ENCODE measurements at regions not wholly inside any gene's neighbourhood (a gene's known extent, or its start where the extent isn't known, plus 50 kb on each side); places are given as distances from the start of the nearest gene placed in this dataset.

DNA sequence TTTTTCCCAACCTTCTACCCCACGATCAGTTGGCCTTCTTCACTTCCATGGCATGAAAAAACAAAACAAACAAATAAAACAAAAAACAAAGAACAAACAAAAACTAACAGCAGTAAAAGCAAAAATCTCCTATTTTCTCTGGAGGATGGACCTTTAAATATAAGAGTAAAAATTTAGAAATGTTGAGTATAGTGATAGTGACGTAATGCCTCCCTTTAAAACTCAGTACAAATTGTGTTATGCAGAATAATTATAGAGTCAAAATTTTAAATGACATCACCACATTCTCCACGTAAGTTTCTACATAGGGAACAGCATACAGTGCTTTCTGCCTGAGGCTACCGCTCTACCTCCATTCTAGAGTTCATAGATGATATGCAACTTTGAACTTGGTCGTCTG, 2156.4 kb downstream of the PCDH7 start:
- Histone ChIP-seq H3K27me3 (no peaks in the 10 kb centered on the region), H3K9me3 (no peaks in the 10 kb centered on the region; the same call in 1 of the 2 replicates), H3K36me3 (no peaks in the 10 kb centered on the region), H3K4me3 (ENCODE audit: low read depth, low read length) (no peak overlapping the region), H3K4me1 (no peaks in the 10 kb centered on the region)
- TF ChIP-seq, protein P1, sequence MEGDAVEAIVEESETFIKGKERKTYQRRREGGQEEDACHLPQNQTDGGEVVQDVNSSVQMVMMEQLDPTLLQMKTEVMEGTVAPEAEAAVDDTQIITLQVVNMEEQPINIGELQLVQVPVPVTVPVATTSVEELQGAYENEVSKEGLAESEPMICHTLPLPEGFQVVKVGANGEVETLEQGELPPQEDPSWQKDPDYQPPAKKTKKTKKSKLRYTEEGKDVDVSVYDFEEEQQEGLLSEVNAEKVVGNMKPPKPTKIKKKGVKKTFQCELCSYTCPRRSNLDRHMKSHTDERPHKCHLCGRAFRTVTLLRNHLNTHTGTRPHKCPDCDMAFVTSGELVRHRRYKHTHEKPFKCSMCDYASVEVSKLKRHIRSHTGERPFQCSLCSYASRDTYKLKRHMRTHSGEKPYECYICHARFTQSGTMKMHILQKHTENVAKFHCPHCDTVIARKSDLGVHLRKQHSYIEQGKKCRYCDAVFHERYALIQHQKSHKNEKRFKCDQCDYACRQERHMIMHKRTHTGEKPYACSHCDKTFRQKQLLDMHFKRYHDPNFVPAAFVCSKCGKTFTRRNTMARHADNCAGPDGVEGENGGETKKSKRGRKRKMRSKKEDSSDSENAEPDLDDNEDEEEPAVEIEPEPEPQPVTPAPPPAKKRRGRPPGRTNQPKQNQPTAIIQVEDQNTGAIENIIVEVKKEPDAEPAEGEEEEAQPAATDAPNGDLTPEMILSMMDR (IDR thresholded peaks at IDR 0.05; ENCODE audit: low read depth, low read length): no peak
- no peak for DNase-seq

DNA sequence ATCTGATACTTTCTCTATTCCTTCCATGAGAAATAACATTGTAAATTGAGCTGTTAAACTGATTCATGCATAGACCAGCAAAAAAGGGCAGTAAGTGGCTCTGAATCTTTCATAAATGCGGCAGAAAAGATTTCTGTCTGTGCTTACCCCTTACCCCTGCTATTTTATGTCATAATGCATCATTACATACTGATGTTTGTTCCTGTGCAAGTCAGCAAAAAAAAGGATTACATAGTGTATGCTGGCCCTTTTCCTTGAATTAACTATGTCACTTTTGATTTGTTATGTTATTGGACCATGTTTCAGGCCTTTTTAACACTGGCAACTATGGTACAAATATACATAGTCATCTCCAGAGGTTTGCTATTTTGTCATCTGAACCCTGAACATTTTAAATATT, 2159.7 kb downstream of the PCDH7 start:
- no peak for DNase-seq
- H3K4me3 ChIP-seq (ENCODE audit: low read depth, low read length): no peak overlapping the region
- H3K27me3 ChIP-seq: no peaks in the 10 kb centered on the region
- H3K4me1 ChIP-seq: no peaks in the 10 kb centered on the region
- no peaks in the 10 kb centered on the region; the same call in 1 of the 2 replicates for H3K9me3 ChIP-seq
- no peaks in the 10 kb centered on the region for H3K36me3 ChIP-seq
- TF ChIP-seq, protein P1 (IDR thresholded peaks at IDR 0.05; ENCODE audit: low read depth, low read length): no peak

DNA sequence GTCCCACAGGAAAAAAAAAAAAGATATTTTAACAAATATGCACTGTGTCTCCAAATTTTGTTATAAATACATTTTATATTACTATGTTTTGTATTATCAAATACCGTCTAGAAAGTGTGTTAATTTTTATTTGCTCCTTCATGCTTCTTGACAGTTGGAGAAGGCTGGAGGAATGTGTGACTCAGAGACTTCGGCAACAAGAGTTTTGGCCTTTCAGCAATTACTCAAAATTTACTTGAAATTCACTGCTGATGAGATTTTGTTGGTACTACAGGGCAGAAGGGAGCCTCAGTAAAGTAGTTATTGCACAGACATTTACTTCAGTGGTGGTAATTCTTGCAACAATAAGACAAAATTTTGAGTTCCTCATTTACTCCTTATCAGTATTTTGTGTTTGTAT, 2164.0 kb downstream of the PCDH7 start:
- TF ChIP-seq, protein P1 (IDR thresholded peaks at IDR 0.05; ENCODE audit: low read depth, low read length): no peak
- Histone ChIP-seq H3K27me3 (no peaks in the 10 kb centered on the region), H3K36me3 (no peaks in the 10 kb centered on the region), H3K4me3 (ENCODE audit: low read depth, low read length) (no peak overlapping the region), H3K9me3 (no peaks in the 10 kb centered on the region), H3K4me1 (no peaks in the 10 kb centered on the region)
- no peak for DNase-seq

DNA sequence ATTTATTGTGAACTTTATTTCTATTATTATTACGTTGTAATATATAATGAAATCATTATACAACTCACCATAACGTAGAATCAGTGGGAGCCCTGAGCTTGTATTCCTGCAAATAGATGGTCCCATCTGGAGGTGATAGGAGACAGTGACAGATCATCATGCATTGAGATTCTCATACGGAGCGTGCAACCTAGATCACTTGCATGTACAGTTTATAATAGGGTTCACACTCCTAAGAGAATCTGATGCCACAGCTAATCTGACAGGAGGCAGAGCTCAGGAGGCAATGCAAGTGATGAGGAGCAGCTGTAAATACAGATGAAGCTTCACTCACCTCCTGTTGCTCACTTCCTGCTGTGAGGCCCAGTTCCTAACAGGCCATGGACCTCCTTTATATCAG, 2170.2 kb downstream of the PCDH7 start:
- no peak for DNase-seq
- TF ChIP-seq, protein P1 (IDR thresholded peaks at IDR 0.05; ENCODE audit: low read depth, low read length): no peak

DNA sequence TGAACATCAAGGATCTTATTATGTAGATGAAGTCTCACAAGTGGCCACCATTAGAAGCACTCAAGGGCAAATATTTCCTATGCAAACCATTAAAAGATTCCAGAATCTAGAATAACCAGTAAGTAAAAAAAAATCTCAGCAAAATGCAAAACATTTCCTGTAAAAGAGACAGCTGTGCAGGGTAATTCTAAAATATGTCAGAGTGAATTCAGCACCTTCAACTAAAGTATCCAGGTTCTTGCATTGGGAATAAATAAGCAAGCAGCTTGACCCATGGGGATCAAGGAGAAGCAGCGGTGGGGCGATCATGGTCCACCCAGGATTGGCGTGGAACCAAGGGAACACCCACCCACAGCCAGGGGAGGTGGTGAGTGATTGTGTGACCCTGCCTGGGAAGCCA, 2188.9 kb downstream of the PCDH7 start:
- Histone ChIP-seq H3K4me3 (ENCODE audit: low read depth, low read length) (no peak overlapping the region), H3K36me3 (no peaks in the 10 kb centered on the region), H3K27me3 (no peaks in the 10 kb centered on the region), H3K4me1 (no peaks in the 10 kb centered on the region), H3K9me3 (no peaks in the 10 kb centered on the region)
- TF ChIP-seq, protein P1 (IDR thresholded peaks at IDR 0.05; ENCODE audit: low read depth, low read length): no peak
- no peak for DNase-seq

More for the DNA sequence above, 2170.2 kb downstream of the PCDH7 start:
- Histone ChIP-seq H3K36me3 (no peaks in the 10 kb centered on the region), H3K4me1 (no peaks in the 10 kb centered on the region), H3K4me3 (ENCODE audit: low read depth, low read length) (no peak overlapping the region), H3K27me3 (no peaks in the 10 kb centered on the region), H3K9me3 (no peaks in the 10 kb centered on the region)

DNA sequence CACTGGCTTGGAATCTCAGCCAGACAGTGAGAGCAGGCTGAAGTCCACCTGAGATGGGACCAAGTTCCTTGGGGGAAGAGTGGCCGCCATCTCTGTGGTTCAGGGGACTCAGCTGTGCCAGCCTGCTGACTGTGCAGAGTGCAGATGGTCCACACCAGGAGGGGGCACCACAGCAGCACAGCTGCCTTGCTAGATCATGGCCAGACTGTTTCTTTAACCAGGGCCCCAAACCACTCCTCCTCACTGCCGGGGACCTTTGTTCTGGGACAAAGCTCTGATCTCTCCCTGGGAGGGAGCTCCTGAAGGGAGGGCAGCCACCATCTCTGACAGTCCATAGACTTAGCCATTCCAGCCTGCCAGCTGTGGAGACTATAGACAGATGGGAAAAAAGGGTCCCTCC, 2189.6 kb downstream of the PCDH7 start:
- DNase-seq: peak; percentile 14
- Histone ChIP-seq H3K4me1 (no peaks in the 10 kb centered on the region), H3K36me3 (no peaks in the 10 kb centered on the region), H3K27me3 (no peaks in the 10 kb centered on the region), H3K4me3 (ENCODE audit: low read depth, low read length) (no peak overlapping the region), H3K9me3 (no peaks in the 10 kb centered on the region)
- TF ChIP-seq, protein P1 (IDR thresholded peaks at IDR 0.05; ENCODE audit: low read depth, low read length): 0 out of 2 replicates have a peak, but pooled peaks have one; percentile 10

All from BE2C (cell line).